NCI-H2227 (cell line): ENCODE measurements at regions not wholly inside any gene's neighbourhood (a gene's known extent, or its start where the extent isn't known, plus 50 kb on each side); places are given as distances from the start of the nearest gene placed in this dataset.
A peak's percentile ranks its signal among the peaks of the same experiment; 100 is the strongest.
"Not testable (repeated sequence)": the region's sequence is repeated elsewhere in the genome, so short reads cannot be mapped to it uniquely, and the experiment has no call there.

Experiments used
- DNase-seq: peaks from one replicate; lab custom pipeline; 2025; ENCODE audit not compliant: unreplicated experiment; lab: John Stamatoyannopoulos, UW

- no peak for DNase-seq
Measured at GRCh38 chr6:1013656-1014430, 298.1 kb upstream of the FOXQ1 start.

- no peak for DNase-seq
Measured at GRCh38 chr6:1009103-1009502, 302.8 kb upstream of the FOXQ1 start.

- no peak for DNase-seq
Measured at GRCh38 chr6:1007159-1007558, 304.7 kb upstream of the FOXQ1 start.

- no peak for DNase-seq
Measured at GRCh38 chr6:1004885-1005630, 306.8 kb upstream of the FOXQ1 start.

GRCh38 chr6:1003394-1004160 is 308.3 kb upstream of the FOXQ1 start:
- DNase-seq, result peak; percentile 2

- DNase-seq, result no peak
Measured at GRCh38 chr6:1002989-1003388, 308.9 kb upstream of the FOXQ1 start.

GRCh38 chr6:1001655-1002349 is 308.9 kb upstream of the EXOC2 start:
- no peak for DNase-seq

- DNase-seq, result no peak
Measured at GRCh38 chr6:999552-999951, 306.6 kb upstream of the EXOC2 start.

GRCh38 chr6:998551-998950 is 305.6 kb upstream of the EXOC2 start:
- no peak for DNase-seq

- no peak for DNase-seq
Measured at GRCh38 chr6:996271-996852, 303.4 kb upstream of the EXOC2 start.

- no peak for DNase-seq
Measured at GRCh38 chr6:991192-991591, 298.3 kb upstream of the EXOC2 start.

GRCh38 chr6:984031-984430 is 291.1 kb upstream of the EXOC2 start:
- DNase-seq, result no peak

GRCh38 chr6:978937-979685 is 286.2 kb upstream of the EXOC2 start:
- no peak for DNase-seq

- DNase-seq, result not testable (repeated sequence)
Measured at GRCh38 chr6:977226-977625, 284.3 kb upstream of the EXOC2 start.

- DNase-seq, result no peak
Measured at GRCh38 chr6:971981-972640, 279.2 kb upstream of the EXOC2 start.

GRCh38 chr6:968791-969190 is 275.9 kb upstream of the EXOC2 start:
- DNase-seq, result no peak

- no peak for DNase-seq
Measured at GRCh38 chr6:967701-968100, 274.8 kb upstream of the EXOC2 start.

GRCh38 chr6:965343-965742 is 272.4 kb upstream of the EXOC2 start:
- no peak for DNase-seq

- DNase-seq, result no peak
Measured at GRCh38 chr6:963456-963855, 270.5 kb upstream of the EXOC2 start.
